ENCODE measurements at regions not wholly inside any gene's neighbourhood (a gene's known extent, or its start where the extent isn't known, plus 50 kb on each side); places are given as distances from the start of the nearest gene placed in this dataset.
"Not testable (repeated sequence)": the region's sequence is repeated elsewhere in the genome, so short reads cannot be mapped to it uniquely, and the experiment has no call there.

DNA sequence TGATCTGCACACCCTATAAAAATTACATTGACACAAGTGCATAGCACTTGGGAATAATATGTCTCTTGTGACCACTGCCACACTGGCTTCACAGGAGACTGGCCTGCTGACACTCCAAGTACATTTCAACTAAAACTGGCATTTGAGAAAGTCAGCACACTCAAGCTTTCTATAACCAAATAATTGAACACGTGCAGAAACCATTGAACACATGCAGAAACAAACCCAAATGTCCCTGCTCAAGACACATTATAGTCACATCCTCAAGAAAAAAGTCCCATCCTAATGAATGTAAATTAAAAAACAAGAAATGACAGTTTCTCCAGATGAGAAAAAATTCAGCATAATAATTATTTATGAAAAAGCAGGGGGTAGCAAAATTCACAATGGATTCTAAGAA is 1859.1 kb upstream of the PCDH20 start:
- H3K4me3 ChIP-seq = no peak overlapping the region
- no peaks in the 10 kb centered on the region for H3K36me3 ChIP-seq
- H3K27ac ChIP-seq = no peak overlapping the region
- H3K9me3 ChIP-seq = peaks cover 0 to 7% (median 0%) of the 10 kb centered on the region in 4 donors
- no peak for TF ChIP-seq EP300 (IDR thresholded peaks at IDR 0.05)
- no peak for TF ChIP-seq POLR2A (IDR thresholded peaks at IDR 0.05)
- TF ChIP-seq, protein P1, sequence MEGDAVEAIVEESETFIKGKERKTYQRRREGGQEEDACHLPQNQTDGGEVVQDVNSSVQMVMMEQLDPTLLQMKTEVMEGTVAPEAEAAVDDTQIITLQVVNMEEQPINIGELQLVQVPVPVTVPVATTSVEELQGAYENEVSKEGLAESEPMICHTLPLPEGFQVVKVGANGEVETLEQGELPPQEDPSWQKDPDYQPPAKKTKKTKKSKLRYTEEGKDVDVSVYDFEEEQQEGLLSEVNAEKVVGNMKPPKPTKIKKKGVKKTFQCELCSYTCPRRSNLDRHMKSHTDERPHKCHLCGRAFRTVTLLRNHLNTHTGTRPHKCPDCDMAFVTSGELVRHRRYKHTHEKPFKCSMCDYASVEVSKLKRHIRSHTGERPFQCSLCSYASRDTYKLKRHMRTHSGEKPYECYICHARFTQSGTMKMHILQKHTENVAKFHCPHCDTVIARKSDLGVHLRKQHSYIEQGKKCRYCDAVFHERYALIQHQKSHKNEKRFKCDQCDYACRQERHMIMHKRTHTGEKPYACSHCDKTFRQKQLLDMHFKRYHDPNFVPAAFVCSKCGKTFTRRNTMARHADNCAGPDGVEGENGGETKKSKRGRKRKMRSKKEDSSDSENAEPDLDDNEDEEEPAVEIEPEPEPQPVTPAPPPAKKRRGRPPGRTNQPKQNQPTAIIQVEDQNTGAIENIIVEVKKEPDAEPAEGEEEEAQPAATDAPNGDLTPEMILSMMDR (IDR thresholded peaks at IDR 0.05) = no peak
- no peaks in the 10 kb centered on the region for H3K4me1 ChIP-seq
- DNase-seq (ENCODE audit: low spot score in 2 of 2) = no peak
- H3K27me3 ChIP-seq = no peaks in the 10 kb centered on the region
- WGBS, 2 donors = 86 to 89% methylated on average over 1 of the region's 1 CpG

DNA sequence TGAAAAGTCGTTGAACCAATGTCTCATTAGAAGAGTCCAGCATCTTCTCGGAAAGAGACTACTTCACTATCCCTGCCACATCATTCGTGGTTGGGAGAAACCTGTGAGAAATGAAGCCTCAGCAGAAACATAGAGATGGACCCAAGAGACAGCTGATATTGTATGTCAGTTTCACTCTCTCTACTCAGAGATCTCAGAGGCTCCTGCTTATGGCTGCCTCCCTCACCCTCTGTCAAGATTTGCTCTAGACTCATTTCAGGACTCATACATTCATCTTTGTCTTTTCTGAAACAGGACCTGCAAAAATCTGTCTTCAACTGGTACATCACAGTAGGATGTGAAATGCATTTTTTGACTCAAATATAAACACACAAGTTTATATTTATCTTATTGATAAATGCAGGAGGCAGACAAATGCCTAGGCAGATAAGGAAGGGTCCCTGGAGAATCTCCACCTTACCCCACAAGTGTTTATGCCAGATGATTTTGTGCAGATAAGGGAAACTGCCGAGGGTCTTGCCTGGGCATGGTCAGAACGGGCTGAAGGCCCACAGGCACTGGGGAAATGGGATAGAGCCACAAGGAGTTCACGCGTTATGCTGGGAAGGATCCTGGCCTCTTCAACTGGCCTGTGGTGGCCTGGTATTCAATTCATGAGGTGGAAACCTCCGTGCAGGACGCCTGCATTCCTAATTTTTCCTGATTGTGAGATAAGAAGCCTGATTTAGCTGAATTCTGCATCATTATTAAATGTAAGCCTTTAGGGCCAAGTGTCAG is 1834.0 kb upstream of the PCDH20 start:
- no peak overlapping the region for H3K27ac ChIP-seq
- H3K27me3 ChIP-seq = no peaks in the 10 kb centered on the region
- DNase-seq (ENCODE audit: low spot score in 2 of 2) = no peak
- H3K4me1 ChIP-seq = no peaks in the 10 kb centered on the region
- 76 to 79% methylated on average over 9 of the region's 9 CpGs for WGBS, 2 donors
- H3K4me3 ChIP-seq = no peak overlapping the region
- H3K36me3 ChIP-seq = no peaks in the 10 kb centered on the region
- H3K9me3 ChIP-seq = no peaks in the 10 kb centered on the region
- TF ChIP-seq POLR2A (IDR thresholded peaks at IDR 0.05) (no peak), EP300 (IDR thresholded peaks at IDR 0.05) (no peak)
- TF ChIP-seq, protein P1 (IDR thresholded peaks at IDR 0.05) = no peak

DNA sequence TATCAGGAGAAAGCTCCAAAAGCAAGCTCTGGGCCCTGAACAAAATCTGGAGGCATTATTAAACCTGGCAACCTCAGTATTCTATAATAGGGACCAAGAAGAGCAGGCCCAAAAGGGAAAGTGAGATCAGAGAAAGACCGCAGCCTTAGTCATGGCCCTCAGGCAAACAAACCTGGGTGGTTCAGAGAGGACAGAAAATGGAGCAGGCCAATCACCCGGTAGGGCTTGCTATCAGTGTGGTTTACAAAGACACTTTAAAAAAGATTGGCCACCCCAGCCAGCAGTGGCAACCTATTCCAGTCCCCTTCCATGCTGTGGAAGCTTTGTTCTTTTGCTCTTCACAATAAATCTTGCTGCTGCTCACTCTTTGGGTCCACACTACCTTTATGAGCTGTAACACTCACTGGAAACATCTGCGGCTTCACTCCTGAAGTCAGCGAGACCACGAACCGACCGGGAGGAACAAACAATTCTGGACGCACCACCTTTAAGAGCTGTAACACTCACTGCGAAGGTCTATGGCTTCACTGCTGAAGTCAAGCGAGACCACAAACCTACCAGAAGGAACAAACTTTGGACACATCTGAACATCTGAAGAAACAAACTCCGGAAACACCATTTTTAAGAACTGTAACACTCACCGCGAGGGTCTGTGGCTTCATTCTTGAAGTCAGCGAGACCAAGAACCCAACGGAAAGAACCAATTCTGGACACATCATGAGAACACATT is 1821.2 kb upstream of the PCDH20 start:
- not testable (repeated sequence) for H3K4me1 ChIP-seq; H3K36me3 ChIP-seq; DNase-seq (ENCODE audit: low spot score in 2 of 2); H3K4me3 ChIP-seq; H3K9me3 ChIP-seq; H3K27ac ChIP-seq; H3K27me3 ChIP-seq
- WGBS, 2 donors = 93 to 94% methylated on average over 15 of the region's 15 CpGs

DNA sequence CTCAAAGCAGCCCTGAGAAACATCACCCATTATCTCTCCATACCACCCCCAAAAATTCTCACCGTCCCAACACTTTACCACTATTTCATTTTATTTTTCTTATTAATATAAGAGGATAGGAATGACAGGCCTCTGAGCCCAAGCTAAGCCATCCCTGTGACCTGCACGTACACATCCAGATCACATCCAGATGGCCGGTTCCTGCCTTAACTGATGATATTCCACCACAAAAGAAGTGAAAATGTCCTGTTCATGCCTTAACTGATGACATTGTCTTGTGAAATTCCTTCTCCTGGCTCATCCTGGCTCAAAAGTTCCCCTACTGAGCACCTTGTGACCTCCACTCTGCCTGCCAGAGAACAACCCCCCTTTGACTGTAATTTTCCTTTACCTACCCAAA is 1802.9 kb upstream of the PCDH20 start:
- 90 to 91% methylated on average over 3 of the region's 3 CpGs for WGBS, 2 donors

DNA sequence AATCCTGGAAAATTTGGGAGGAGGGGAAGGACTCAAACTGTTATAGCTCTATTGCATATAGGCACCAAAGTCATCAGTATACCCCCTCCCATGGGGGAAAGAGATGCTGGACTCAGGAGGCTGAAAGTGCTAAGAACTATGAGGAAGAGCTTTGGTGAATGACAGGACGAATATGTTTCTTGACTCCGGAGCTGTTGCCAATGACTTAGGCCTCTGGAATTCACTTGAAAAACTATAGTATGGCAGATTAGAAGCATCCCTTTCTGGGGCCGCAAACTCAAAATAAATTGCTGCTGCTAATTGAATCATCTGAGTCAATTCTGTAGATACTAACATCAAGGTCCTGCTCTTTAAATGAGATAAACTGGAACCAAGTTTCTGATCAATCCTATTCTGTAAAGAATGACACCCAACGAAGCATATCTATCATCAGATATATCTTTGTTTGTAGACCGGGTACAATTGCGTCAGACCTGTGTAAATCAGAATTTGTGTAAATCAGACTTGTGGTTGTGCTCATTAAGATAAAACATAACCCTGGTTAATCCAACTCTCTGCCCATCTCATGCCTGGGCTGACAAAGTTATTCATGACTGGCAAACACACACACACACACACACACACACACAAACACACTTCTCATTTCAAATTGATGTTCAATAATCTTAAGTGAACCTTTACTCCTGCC is 1793.8 kb upstream of the PCDH20 start:
- no peaks in the 10 kb centered on the region for H3K4me1 ChIP-seq
- TF ChIP-seq, protein P1 (IDR thresholded peaks at IDR 0.05) = no peak
- TF ChIP-seq POLR2A (IDR thresholded peaks at IDR 0.05) (no peak), EP300 (IDR thresholded peaks at IDR 0.05) (no peak)
- no peaks in the 10 kb centered on the region for H3K27me3 ChIP-seq
- no peak overlapping the region for H3K27ac ChIP-seq
- H3K36me3 ChIP-seq = no peaks in the 10 kb centered on the region
- DNase-seq (ENCODE audit: low spot score in 2 of 2) = no peak
- 89 to 93% methylated on average over 6 of the region's 6 CpGs for whole genome bisulfite sequencing, 2 donors
- no peak overlapping the region for H3K4me3 ChIP-seq
- H3K9me3 ChIP-seq = no peaks in the 10 kb centered on the region

More for the DNA sequence above, 1802.9 kb upstream of the PCDH20 start:
- not testable (repeated sequence) for H3K36me3 ChIP-seq; DNase-seq (ENCODE audit: low spot score in 2 of 2); H3K9me3 ChIP-seq; H3K27me3 ChIP-seq; H3K27ac ChIP-seq; H3K4me1 ChIP-seq; H3K4me3 ChIP-seq

DNA sequence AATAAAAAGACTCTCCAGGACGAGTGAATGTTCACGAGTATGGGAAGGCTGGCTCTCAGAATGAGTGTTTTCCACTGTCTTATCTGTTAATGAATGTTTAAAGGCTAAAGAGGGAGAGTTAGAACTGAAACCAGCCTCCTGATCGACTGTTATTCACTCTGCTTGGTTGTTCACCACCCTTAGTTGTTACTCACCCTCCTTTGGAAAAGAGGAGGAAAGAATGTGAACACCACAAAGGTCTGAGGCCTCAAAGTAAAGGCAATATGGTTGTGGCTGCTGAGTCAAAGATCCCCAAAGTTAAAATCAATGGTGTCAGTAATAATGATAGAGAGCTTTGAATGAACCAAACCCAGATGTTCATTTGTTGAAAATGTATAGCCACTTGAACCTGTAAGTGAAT is 1793.2 kb upstream of the PCDH20 start:
- WGBS, 2 donors = 53 to 65% methylated on average over 3 of the region's 3 CpGs

More for the DNA sequence above, 1793.2 kb upstream of the PCDH20 start:
- Histone ChIP-seq H3K9me3 (no peaks in the 10 kb centered on the region), H3K27ac (no peak overlapping the region), H3K27me3 (no peaks in the 10 kb centered on the region), H3K4me3 (no peak overlapping the region), H3K4me1 (no peaks in the 10 kb centered on the region), H3K36me3 (no peaks in the 10 kb centered on the region)
- no peak for DNase-seq (ENCODE audit: low spot score in 2 of 2)
- no peak for TF ChIP-seq EP300 (IDR thresholded peaks at IDR 0.05)
- TF ChIP-seq POLR2A (IDR thresholded peaks at IDR 0.05) = no peak
- TF ChIP-seq, protein P1 (IDR thresholded peaks at IDR 0.05) = no peak
